ENCODE measurements at regions not wholly inside any gene's neighbourhood (a gene's known extent, or its start where the extent isn't known, plus 50 kb on each side); places are given as distances from the start of the nearest gene placed in this dataset.

- TF ChIP-seq, protein P1, sequence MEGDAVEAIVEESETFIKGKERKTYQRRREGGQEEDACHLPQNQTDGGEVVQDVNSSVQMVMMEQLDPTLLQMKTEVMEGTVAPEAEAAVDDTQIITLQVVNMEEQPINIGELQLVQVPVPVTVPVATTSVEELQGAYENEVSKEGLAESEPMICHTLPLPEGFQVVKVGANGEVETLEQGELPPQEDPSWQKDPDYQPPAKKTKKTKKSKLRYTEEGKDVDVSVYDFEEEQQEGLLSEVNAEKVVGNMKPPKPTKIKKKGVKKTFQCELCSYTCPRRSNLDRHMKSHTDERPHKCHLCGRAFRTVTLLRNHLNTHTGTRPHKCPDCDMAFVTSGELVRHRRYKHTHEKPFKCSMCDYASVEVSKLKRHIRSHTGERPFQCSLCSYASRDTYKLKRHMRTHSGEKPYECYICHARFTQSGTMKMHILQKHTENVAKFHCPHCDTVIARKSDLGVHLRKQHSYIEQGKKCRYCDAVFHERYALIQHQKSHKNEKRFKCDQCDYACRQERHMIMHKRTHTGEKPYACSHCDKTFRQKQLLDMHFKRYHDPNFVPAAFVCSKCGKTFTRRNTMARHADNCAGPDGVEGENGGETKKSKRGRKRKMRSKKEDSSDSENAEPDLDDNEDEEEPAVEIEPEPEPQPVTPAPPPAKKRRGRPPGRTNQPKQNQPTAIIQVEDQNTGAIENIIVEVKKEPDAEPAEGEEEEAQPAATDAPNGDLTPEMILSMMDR (conservative IDR thresholded peaks at IDR 0.05; ENCODE audit: low read depth in 2 of 2) = no peak
- TF ChIP-seq EZH2 (IDR thresholded peaks at IDR 0.05; ENCODE audit: low read depth, unreplicated experiment) = no peak
- TF ChIP-seq POLR2AphosphoS5 (IDR thresholded peaks at IDR 0.05; ENCODE audit: low read depth) = no peak
Observed at GRCh38 chr6:27754408-27754782, 157.8 kb downstream of the OR2B2 start.
